B cell (primary cell): ENCODE measurements at regions not wholly inside any gene's neighbourhood (a gene's known extent, or its start where the extent isn't known, plus 50 kb on each side); places are given as distances from the start of the nearest gene placed in this dataset.

Experiments used
- ATAC-seq: fragments of 200-7000 bp; cut with Tn5 transposase; one replicate; pipeline ENCODE4 v1.10.0; 2021; ENCODE audit warnings: low read depth, mild to moderate bottlenecking, moderate number of reproducible peaks, moderate library complexity
- CTCF ChIA-PET: fragments of 350-600 bp; sonication (Branson Sonifier 250); formaldehyde crosslinking; loops from one replicate; lab custom pipeline; 2021; ENCODE audit warnings: antibody characterized with exemption, inconsistent platforms; lab: Charles Lee
- POLR2A ChIA-PET: fragments of 350-600 bp; sonication (Branson Sonifier 250); formaldehyde crosslinking; loops from one replicate; lab custom pipeline; 2021; ENCODE audit warnings: antibody characterized with exemption; lab: Charles Lee
- DNase-seq: peaks from one replicate; pipeline ENCODE4 v3.0.0; 2013
- H2AFZ ChIP-seq: 2 replicates; pipeline ENCODE4 v1.6.1; 2012; ENCODE audit warnings: mild to moderate bottlenecking, low read depth, low read length; ENCODE audit not compliant: insufficient read depth, poor library complexity, severe bottlenecking
- H3K27ac ChIP-seq, 2 donors: 1 replicate in 1 of 2; 2 replicates in 1 of 2; pipeline ENCODE4 v1.5.1; 2012 to 2013; ENCODE audit warnings: low read length in 2 of 2, mild to moderate bottlenecking in 2 of 2, moderate library complexity in 1 of 2
- H3K27me3 ChIP-seq, 4 experiments: fragments of 200-600 bp in 1 of 4; sonication (generic) in 1 of 4; replicated peaks in 1 of 4; 1 replicate in 2 of 4; 2 replicates in 2 of 4; pipeline versions ENCODE4 v1.6.1 to v1.7.0; 2013 to 2016; ENCODE audit warnings: low read length in 3 of 4, mild to moderate bottlenecking in 2 of 4, mixed read lengths in 1 of 4, moderate library complexity in 1 of 4; ENCODE audit not compliant: insufficient read depth in 4 of 4, control insufficient read depth in 3 of 4; ENCODE audit errors: control extremely low read depth in 1 of 4
- H3K36me3 ChIP-seq, 2 experiments: replicated peaks in 1 of 2; 1 replicate in 1 of 2; 2 replicates in 1 of 2; pipeline versions ENCODE4 v1.6.1 to v1.7.1; 2013; ENCODE audit warnings: low read length in 1 of 2; ENCODE audit not compliant: insufficient read depth in 2 of 2, control insufficient read depth in 1 of 2; ENCODE audit errors: control extremely low read depth in 1 of 2, extremely low read depth in 1 of 2
- H3K4me1 ChIP-seq, 2 donors: fragments of 200-600 bp in 1 of 2; sonication (generic) in 1 of 2; 1 replicate in 1 of 2; 2 replicates in 1 of 2; pipeline versions ENCODE4 v1.5.1 to v1.6.1; 2013 to 2017; ENCODE audit warnings: low read length in 2 of 2; ENCODE audit not compliant: control insufficient read depth in 2 of 2, insufficient read depth in 2 of 2
- H3K4me2 ChIP-seq: replicated peaks from 2 replicates; pipeline ENCODE3; 2012; ENCODE audit warnings: mild to moderate bottlenecking, low read depth, low read length; ENCODE audit not compliant: poor library complexity, severe bottlenecking
- H3K4me3 ChIP-seq, 5 experiments: fragments of 200-600 bp in 1 of 5; sonication (generic) in 1 of 5; 1 replicate in 3 of 5; 2 replicates in 2 of 5; pipeline versions ENCODE4 v1.5.1 to v1.7.0; 2011 to 2016; ENCODE audit warnings: low read length in 4 of 5, mild to moderate bottlenecking in 4 of 5, low read depth in 2 of 5, control low read depth in 1 of 5, moderate library complexity in 1 of 5; ENCODE audit not compliant: insufficient read depth in 1 of 5; ENCODE audit errors: control extremely low read depth in 1 of 5, extremely low read depth in 1 of 5
- H3K79me2 ChIP-seq: fragments of 200-600 bp; sonication (generic); one replicate; pipeline ENCODE4 v1.6.0; 2016; ENCODE audit warnings: low read length; ENCODE audit not compliant: control insufficient read depth, insufficient read depth
- H3K9ac ChIP-seq: fragments of 200-600 bp; sonication (generic); 2 replicates; pipeline ENCODE4 v1.6.1; 2017; ENCODE audit warnings: mild to moderate bottlenecking, low read length, moderate library complexity
- H3K9me3 ChIP-seq, 3 donors: one replicate each; pipeline versions ENCODE4 v1.6.1 to v1.7.1; 2013; ENCODE audit warnings: low read length in 2 of 3; ENCODE audit not compliant: control insufficient read depth in 2 of 3, insufficient read depth in 1 of 3; ENCODE audit errors: control extremely low read depth in 1 of 3
- H4K20me1 ChIP-seq: 2 replicates; pipeline ENCODE4 v1.6.0; 2012; ENCODE audit warnings: mild to moderate bottlenecking, low read length; ENCODE audit not compliant: insufficient read depth, control insufficient read depth, poor library complexity, severe bottlenecking
- H3K27ac Mint-ChIP-seq: one replicate; pipeline ENCODE4 v1.8.0; 2021; ENCODE audit warnings: mixed read lengths
- H3K27me3 Mint-ChIP-seq: one replicate; pipeline ENCODE4 v1.8.0; 2021; ENCODE audit warnings: mixed read lengths
- H3K4me1 Mint-ChIP-seq: one replicate; pipeline ENCODE4 v1.8.0; 2021; ENCODE audit warnings: mixed read lengths
- H3K4me3 Mint-ChIP-seq: one replicate; pipeline ENCODE4 v1.8.0; 2021; ENCODE audit warnings: mixed read lengths
- H3K9me3 Mint-ChIP-seq: one replicate; pipeline ENCODE4 v1.8.0; 2022; ENCODE audit warnings: mixed read lengths; ENCODE audit not compliant: insufficient read depth
- EZH2 ChIP-seq: IDR thresholded peaks from 2 replicates; pipeline ENCODE4 v1.6.1; 2012; ENCODE audit warnings: borderline replicate concordance, low read depth, mild to moderate bottlenecking, moderate library complexity, low read length; ENCODE audit not compliant: insufficient read depth, poor library complexity, severe bottlenecking
- WGBS: methylation state at CpG from one replicate; pipeline ENCODE4 v1.1.5; 2013; ENCODE audit warnings: missing lambda C conversion rate; ENCODE audit not compliant: insufficient coverage; 5-methylcytosine and 5-hydroxymethylcytosine counted together
- intact Hi-C: fragments of 100-400 bp; cut with micrococcal nuclease; formaldehyde crosslinking; loops from one replicate; pipeline ENCODE4 v1.10.0; 2022
- TF ChIP-seq, protein P1 (sequence below): fragments of 200-600 bp; IDR thresholded peaks from one replicate; pipeline ENCODE4 v1.8.0; 2022; ENCODE audit warnings: antibody characterized with exemption, mild to moderate bottlenecking

DNA sequence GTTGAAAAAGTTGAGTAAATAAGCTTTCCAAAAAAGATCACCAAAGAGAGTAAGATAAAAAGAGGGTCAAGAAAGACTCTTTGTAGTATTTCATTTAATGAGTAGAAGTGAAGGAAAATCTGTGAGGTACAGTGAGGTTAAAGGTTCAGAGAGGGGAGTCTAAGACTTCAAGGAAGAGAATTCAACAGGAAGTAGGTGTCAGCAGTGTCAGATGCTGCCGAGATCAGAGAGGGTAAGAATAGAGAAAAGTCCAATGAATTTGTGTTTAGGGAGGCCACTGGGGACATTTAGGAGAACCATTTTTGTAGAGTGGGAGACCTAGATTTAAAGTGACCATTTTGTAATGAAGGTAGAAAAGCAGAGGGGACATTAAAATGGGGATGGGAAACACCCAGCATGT, 71.6 kb upstream of the KRAS start:
- intact Hi-C loops, result loop anchor here (5.0 kb wide), 1 partner anchor 35 kb away; no protein-coding TSS in a partner anchor
- DNase-seq, result no peak
- peak overlapping the region; percentile 4 for H3K9ac ChIP-seq
- peak overlapping the region; percentile 44 for H3K4me2 ChIP-seq
- no peak for ATAC-seq
- CTCF ChIA-PET, result no interaction called here
- Mint-ChIP-seq H3K4me1 (peaks cover 60% of the 10 kb centered on the region), H3K9me3 (no peaks in the 10 kb centered on the region), H3K27ac (peak overlapping the region; percentile 76), H3K27me3 (no peaks in the 10 kb centered on the region), H3K4me3 (peak overlapping the region; percentile 58)
- H4K20me1 ChIP-seq, result no peaks in the 10 kb centered on the region
- no peak overlapping the region for H3K4me3 ChIP-seq
- TF ChIP-seq EZH2, result no peak
- TF ChIP-seq, protein P1, sequence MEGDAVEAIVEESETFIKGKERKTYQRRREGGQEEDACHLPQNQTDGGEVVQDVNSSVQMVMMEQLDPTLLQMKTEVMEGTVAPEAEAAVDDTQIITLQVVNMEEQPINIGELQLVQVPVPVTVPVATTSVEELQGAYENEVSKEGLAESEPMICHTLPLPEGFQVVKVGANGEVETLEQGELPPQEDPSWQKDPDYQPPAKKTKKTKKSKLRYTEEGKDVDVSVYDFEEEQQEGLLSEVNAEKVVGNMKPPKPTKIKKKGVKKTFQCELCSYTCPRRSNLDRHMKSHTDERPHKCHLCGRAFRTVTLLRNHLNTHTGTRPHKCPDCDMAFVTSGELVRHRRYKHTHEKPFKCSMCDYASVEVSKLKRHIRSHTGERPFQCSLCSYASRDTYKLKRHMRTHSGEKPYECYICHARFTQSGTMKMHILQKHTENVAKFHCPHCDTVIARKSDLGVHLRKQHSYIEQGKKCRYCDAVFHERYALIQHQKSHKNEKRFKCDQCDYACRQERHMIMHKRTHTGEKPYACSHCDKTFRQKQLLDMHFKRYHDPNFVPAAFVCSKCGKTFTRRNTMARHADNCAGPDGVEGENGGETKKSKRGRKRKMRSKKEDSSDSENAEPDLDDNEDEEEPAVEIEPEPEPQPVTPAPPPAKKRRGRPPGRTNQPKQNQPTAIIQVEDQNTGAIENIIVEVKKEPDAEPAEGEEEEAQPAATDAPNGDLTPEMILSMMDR, result no peak
- H3K4me1 ChIP-seq, result peaks cover 32 to 33% of the 10 kb centered on the region in 2 donors
- no peaks in the 10 kb centered on the region for H3K79me2 ChIP-seq
- no peak overlapping the region for H3K27ac ChIP-seq
- H3K36me3 ChIP-seq, result no peaks in the 10 kb centered on the region
- POLR2A ChIA-PET, result no interaction called here
- H3K9me3 ChIP-seq, result no peaks in the 10 kb centered on the region
- peak overlapping the region; percentile 78 for H2AFZ ChIP-seq
- no peaks in the 10 kb centered on the region for H3K27me3 ChIP-seq
- 0% methylated on average over 1 of the region's 1 CpG for WGBS

DNA sequence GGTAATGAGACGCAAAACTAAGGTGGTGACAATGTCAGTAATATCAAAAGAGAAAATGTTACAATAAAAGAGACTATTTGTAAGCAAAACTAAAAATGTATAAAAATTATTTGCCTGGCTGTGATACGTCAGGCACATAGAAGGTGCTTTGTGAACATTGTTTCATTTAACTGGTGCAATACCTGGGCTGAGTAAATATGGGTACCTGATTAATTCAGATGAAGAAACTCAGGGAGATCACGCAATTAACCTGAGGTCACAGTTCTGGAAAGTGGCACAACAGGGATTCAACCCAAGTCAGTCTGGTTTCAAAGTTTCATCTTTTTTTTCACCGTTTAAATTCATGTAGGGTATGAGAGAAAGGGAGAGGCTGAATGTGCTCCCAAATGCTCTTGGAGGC, 71.0 kb upstream of the KRAS start:
- DNase-seq (no peak), ATAC-seq (no peak)
- Histone ChIP-seq H2AFZ (peak overlapping the region; percentile 78), H3K79me2 (no peaks in the 10 kb centered on the region), H3K9ac (no peak overlapping the region), H3K36me3 (no peaks in the 10 kb centered on the region), H3K4me3 (no peak overlapping the region), H3K27me3 (no peaks in the 10 kb centered on the region), H3K9me3 (no peaks in the 10 kb centered on the region), H3K27ac (no peak overlapping the region), H4K20me1 (no peaks in the 10 kb centered on the region), H3K4me2 (no peak overlapping the region), H3K4me1 (peaks cover 32 to 33% of the 10 kb centered on the region in 2 donors)
- Mint-ChIP-seq H3K27ac (no peak overlapping the region), H3K4me3 (peak overlapping the region; percentile 2), H3K27me3 (no peaks in the 10 kb centered on the region), H3K4me1 (peaks cover 64% of the 10 kb centered on the region), H3K9me3 (no peaks in the 10 kb centered on the region)
- CTCF ChIA-PET, result no interaction called here
- no peak for TF ChIP-seq EZH2
- TF ChIP-seq, protein P1, result no peak
- POLR2A ChIA-PET, result interaction anchor here (1.1 kb wide), 1 partner anchor 75 kb away, joined by 3 read pairs; no protein-coding TSS in a partner anchor
- WGBS, result 83% methylated on average over 3 of the region's 4 CpGs
- intact Hi-C loops, result loop anchor here (2.0 to 5.0 kb wide), 2 partner anchors 34 to 69 kb away; no protein-coding TSS in a partner anchor
